NCI-H460 (cell line): ENCODE measurements at regions not wholly inside any gene's neighbourhood (a gene's known extent, or its start where the extent isn't known, plus 50 kb on each side); places are given as distances from the start of the nearest gene placed in this dataset.
A peak's percentile ranks its signal among the peaks of the same experiment; 100 is the strongest.

Experiments used
- DNase-seq: peaks from one replicate; pipeline ENCODE4 v3.0.0-alpha.2; 2016; ENCODE audit warnings: low read depth; ENCODE audit errors: extremely low read depth

DNA sequence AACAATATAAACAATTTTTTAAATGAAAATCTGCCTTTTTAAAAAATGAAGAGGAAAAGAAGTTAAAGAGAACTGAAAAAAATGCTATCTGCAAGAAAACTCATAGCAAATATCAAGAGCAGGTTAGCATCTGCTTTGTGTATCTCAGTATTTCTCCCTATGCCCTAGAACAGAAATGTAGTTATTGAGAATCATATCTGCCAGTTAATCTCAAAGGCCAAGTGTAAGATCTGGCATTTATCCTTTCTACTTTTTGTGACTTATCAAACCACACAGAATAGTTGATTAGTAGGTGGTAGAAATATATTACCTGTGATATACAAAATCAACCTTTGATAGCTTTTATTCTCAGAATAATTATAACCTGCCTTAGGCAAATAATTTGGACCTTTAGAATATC lies 1699.8 kb downstream of the EFNA5 start:
- no peak for DNase-seq

DNA sequence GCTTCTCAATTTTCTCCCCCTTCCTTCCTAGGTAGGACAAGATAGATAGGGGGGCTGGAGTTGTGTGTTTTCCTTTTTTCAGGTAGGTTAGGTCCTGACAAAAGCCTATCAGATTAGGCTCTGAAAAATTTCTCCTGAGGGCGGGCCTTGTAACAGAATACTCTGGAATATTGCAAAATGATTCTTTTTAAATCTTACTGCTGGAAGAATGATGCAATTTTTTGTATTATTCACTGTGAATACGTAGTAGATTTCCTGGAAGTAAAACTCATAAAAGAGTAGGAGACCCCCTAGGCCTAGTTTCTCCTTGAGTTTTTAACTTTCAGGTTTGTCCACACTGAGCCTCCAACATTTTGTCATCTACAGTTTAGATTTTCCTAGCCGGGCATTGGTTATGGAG lies 1701.8 kb downstream of the EFNA5 start:
- DNase-seq: no peak

DNA sequence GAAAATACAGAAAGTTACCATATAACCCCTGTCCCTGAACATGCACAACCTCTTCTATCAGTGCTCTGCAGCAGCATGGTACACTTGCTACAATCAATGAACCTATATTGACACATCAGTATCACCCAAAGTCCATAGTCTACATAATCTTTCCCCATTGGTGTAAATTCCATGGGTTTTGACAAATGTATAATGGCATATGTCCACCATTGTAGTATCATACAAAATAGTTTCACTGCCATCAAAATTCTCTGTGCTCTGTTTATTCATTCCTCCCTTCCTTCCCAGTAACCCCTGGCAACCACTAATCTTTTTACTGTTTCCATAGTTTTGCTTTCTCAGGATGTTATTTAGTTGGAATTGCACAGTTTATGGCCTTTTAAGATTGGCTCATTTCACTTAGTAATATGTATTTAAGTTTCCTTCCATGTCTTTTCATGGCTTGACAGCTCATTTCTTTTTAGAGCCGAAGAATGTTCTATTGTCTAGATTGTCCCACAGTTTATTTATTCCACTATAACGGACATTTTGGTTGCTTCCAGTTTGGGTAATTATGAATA lies 1707.0 kb downstream of the EFNA5 start:
- no peak for DNase-seq

DNA sequence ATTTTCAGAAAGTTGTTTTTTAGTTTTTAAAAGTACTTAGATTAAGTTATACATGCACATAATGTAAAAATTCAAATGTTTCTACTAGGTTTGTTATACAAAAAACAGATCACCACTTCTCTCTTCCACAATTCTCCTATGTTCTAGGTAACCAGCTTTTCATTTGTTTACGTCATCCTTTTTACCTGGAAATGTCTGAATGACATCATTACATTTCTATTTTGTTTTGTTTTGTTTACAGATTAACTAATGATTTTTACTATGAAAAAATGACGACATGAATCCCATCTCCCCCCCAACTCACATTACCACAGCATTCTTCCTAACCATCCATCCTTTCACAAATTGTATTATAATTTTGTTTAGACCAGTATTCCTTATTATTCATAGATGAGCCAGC lies 1709.2 kb downstream of the EFNA5 start:
- no peak for DNase-seq

DNA sequence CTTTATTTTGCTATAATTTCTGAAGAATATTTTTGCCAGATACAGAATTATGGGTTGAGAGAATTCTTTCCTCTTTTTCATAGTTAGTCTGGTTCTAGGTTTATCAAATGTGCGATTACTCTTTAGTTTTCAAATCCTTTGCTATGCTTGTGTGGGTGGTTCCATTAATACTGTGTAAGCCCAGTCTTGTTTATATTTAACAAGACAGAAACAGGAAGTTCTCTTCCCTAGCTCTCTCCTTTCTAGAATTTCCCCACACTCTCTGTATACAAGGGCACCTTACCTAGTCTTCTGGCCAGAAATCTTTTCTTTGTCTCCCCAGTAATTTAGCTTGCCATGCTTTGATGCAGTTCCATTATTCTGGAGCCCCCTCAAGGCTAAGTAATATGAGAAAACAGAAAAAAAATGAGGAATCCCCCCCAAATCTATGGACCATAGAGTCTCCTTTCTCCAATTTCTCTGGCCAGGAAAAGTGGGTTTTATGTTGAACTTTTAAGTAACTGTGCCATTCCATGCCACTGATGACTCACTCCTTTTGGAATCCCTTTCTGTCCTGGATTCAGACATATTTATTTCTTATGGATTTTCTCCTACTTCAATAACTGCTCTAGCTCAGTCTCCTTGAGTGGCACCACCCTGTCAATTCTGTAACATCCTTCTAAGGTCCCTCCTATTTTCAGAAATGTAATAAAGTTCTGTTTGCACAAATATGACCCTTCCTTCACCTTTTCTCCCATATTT lies 1714.1 kb downstream of the EFNA5 start:
- DNase-seq: peak; percentile 1

DNA sequence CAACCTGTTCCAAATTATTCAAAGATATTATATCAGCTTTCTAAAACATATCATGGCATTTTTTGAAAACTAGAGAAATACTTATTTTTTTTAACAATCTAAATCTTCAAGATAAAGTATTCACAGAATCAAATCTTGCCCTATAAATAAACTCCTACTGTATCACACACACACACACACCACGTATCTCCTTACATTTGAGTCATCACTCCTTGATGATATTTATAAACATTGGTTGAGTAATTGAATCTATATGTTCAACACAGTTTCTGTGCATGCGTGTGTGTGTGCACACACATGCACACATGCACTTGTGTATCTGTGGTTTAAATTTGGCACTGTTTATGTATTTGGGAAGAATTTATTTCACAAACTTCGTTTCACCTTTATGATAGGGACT lies 1716.4 kb downstream of the EFNA5 start:
- no peak for DNase-seq

DNA sequence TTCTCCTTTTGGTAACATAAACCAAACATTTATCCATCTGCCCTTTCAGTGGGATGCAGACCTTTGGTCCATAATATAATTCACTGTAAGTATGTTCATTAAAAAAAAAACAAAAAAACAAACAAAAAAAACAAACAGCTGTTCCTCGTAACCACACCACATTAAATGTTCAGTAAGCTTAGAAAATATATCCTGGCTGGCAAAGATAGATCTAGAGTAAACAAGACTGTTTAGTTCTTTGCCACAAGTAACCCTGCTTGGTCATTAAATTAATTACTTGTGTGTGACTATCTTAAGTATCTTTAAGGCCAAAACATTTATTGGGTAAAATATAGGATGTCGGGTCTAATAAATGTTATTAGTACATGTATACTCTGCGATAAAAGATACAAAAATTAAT lies 1717.1 kb downstream of the EFNA5 start:
- DNase-seq: no peak

DNA sequence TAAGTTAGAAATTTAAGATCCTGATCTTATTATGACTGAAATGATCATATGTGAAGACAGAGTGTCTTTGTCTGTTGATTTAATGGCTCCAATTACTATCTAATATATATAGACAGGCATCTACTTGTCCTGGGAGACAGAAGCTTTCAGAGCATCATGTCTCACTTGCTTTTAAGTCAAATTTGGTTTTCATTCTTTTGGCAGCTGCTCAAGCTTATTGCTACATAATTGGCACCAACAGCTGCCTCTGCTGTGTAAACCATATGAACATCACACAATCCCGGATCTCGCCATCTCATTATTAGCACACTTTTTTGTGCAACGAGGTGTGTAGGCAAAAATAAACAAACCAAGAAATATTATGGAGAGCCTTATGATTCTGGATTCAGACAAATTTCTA lies 1717.9 kb downstream of the EFNA5 start:
- DNase-seq: no peak

DNA sequence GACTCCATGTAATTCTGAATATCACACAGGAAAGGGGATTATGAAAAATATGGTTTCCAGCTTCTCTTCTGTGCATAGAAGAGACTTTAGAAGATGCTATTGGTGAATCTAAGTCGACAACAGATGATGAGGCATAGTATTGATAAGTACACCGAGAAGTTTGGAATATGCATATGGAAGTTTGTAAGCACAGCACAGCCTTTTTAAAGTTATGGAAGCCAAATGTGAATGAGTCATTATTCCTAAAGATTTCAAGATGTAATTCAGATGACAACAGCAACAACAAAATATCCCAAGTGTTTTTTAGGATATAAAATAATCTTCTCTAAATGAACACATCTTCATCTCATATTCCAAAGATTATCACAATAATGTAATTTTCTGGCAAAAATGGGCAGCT lies 1723.3 kb downstream of the EFNA5 start:
- no peak for DNase-seq

DNA sequence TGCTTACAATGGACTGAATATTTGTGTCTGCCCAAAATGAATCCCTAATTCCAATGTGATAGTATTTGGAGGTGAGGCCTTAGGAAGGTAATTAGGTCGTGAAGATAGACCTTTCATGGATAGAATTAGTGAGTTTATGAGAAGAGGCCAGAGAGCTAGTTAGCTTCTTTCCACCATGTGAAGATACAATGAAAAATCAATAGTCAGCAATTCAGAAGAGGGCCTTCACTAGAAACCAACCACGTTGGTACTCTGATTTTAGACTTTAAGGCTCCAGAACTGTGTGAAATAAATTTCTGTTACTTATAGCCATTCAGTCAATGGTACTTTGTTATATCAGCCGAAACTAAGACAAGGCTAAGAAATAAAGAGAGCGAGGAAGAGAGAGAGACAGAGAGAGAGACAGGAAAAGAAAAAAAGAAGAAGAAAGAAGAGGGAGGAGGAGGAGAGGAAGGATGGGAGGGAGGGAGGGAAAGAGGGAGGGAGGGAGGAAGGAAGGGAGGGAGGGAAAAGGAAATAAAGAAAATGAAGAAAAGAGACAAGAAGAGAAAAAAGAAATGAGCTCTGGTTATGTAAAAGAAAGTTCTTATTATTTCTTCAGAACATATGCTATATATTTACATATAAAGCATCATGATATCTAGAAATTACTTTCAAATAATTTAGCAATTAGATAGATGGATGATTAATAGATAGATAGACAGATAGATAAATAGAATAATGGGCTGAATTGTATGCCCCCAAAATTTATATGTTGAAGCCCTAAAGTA lies 1725.3 kb downstream of the EFNA5 start:
- DNase-seq: no peak

DNA sequence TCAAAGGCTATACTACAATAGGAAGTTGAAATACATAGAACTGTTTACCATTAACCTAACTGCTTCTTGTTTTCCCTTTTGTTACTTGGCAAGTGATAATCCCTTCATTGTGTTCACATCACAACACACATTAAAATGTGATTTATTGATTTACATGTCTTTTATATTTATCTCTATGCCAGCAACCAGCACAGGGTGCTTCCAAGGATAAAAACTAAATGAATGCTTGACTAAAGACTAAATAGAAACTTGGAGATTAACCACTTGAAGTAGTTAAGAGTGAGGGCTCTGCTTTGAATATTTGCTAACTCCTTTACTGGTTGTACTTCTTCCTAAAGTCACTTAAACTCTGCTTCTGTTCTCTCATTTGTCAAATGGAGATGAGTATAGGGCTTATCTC lies 1730.6 kb downstream of the EFNA5 start:
- no peak for DNase-seq

DNA sequence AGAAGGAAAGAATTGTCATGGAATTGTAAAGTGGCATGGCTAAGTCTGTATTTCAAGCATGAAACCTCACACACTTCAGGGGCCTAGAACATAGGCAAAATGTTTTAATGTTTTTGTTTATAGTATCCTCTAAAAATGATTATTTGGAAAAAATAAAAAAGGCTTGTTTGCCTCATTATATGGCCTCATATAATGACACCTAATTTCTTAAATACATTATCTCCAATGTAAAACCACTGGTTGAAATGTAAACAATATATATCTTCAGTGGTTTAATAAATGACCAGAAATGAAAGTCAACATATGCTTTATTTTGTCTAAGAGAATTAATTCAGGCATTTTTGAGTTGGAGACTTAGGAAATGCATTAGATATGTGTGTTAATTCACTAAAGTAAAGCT lies 1736.6 kb downstream of the EFNA5 start:
- DNase-seq: no peak

DNA sequence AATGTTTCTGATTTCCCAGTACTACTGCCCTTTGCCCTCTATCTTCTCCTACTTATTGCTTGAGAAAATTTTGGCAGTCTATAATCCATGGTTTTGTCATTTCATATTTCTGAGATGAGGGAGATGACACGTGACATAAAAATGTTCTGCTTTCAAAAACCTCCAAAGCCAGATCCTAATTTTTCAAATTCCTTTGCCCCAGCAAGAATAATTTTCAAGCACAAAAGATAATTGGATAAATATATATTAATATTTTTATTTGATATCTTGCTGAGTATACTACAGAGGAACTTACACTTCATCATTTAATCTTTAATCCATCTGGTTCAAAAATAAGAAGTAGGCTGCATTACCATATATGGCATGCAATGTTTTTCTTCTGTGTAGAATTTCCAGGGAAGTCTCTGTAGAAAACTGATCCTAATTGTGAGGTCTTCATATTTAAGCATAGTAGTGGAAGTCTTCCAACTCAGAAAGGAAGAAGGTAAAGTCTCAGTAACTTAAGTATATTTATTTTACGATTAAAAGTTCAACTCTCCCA lies 1738.8 kb downstream of the EFNA5 start:
- no peak for DNase-seq

DNA sequence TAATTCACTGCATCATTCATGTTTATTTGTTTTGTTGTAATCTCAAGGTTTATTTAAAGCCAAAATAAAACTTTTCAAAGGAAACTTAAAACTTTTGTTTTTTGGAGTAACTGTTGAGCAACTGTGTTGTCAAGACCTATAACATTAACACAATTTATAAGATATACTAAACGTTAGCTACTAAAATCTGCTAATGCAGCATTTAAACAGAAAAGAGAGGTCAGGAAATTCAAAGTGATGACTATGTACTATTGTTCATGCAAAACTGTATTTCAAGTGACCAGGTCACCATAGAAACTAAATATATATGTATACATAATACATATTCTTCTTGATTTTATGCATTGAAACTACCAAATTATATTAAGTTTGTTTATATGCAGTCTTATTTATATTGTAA lies 1740.9 kb downstream of the EFNA5 start:
- no peak for DNase-seq

DNA sequence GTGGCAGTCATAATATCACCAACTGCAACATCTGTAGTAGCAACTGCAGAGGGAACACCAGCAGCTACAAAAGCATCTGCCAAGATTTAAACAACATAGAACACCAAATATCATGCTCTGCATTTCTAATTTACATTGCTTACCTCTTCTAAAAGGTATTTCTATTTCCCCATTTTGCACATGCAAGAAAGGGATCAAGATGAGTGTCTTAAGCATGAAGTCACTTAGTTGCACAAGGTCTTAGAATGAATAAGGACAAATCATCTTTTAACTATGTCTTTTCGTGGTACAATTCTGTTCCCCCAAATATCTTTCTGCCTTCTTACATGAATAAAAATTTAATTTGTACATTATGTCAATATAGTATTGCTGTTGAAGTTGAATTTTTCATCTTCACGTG lies 1746.4 kb downstream of the EFNA5 start:
- peak; percentile 6 for DNase-seq

DNA sequence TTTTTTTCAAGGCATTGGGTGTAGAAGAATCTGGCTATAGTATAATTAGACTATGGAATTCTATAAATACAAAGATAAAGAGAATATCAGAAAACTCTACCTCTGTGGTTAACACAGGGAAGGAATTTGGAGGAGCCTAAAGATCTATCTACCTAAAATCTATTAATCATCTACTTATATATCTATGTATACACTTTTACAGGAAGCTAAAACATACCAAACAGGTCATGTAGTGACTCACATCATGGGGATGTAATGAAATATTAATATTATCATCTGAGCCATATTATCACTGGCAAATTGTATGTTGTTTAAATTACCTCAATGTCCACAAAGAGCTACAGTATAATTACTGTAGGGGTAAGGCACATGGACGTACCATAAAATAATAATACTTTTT lies 1748.2 kb downstream of the EFNA5 start:
- no peak for DNase-seq

DNA sequence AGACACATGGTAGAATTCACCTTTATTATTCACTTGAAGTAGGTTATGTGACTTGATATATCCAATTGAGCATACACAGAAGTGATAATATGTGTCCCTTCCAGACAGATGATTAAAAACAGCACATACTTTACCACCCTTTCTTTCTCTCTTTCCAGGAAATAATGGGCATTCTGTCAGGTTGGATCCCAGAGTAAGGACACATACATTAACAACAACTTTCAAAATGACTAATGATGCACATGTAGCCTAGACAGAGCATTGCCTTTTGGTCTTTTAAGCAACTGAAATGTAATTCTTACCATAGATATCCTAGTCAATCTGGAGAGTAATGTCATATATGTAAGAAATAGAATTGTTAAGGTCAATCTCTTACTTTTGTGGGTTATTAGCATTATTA lies 1748.7 kb downstream of the EFNA5 start:
- DNase-seq: no peak

DNA sequence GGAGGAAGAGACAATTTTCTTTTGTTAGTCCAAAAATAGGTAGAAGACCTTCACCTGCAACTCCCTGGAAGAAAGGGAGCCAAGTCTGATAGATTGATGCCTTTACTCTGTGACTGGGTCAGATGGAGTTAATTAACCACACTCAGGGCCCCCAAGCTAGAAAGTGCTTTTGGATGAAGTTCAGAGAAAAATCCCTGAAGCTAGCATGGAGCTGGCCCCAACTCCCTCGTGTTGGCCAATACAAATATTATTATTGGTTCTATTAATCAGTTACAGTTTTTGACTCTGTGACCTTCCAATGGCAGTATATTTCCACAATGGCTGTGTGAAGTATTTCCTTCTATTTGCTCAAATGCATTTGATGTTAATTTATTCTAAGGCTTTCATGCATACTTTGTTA lies 1753.5 kb downstream of the EFNA5 start:
- no peak for DNase-seq

DNA sequence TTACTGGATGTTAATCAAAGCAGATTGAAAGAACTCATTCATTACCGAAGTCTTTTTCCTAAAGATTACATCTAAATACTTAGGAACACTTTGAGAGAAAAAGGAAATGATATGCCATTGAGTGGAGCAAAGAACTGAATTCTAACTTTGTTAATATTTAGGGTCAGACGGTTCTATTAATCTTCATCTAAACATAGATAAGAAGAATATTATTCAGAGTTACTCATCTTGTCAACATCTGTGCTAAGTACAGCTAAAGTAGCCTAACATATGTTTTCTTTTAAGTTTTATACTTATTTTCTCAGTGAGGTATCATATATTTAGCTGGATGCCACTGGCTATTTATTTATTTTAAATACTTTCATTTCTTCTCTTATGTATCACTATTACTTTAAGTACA lies 1763.7 kb downstream of the EFNA5 start:
- DNase-seq: no peak

DNA sequence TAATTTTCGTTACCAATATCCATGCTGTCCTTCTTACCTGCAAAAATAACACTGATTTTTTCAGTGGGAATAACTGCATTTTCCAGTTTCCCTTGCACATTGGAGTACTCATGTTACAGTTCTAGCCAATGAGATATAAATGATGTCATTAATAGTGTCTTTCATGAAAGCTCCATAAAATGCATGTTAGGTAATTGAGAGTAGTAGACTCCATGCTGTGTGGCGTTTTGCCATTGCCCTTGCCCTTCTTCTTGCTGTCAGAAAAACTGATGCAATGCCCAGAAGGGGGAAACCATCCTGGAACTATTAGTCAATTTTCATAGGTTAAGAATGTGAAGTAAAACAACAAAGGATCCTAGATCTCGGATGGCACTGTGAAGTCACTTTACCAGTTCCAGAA lies 1765.3 kb downstream of the EFNA5 start:
- DNase-seq: no peak

DNA sequence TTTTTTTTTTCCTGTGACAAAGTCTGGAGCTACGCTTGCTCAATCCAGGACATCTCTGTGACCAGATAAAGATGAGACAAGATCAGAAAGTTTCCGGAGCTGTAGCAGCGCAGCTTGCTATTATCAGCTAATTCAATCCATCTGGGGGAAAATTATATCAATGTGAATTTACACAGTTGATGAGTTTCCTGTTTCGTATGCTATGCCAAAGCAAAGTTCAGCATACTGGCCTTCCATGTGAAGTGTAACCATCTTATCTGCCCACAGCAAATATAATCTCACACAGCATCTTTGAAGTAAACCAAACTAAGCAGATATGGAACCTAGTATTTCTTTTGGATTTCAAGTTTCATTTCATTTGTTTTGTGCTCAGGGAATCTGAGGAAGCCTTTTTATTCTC lies 1767.7 kb downstream of the EFNA5 start:
- no peak for DNase-seq

DNA sequence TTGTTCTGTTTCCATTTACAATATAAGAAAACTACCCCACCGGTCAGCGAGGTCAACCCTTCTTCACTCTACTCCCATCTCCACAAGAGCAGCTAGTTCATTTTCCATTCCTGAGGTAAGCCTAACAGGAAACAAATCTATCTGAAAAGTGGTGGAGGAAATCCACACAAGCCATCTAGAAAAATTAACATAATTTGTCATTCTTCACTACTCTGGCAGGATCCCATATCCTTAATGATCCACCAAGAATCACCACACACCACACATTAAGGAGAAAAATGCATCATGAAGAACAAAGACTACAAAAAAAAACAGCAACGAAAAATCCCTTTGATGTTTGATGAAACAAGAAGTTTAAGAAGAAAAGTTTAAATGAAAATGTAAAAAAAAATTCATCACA lies 1771.0 kb downstream of the EFNA5 start:
- no peak for DNase-seq
